ENCODE measurements at regions not wholly inside any gene's neighbourhood (a gene's known extent, or its start where the extent isn't known, plus 50 kb on each side); places are given as distances from the start of the nearest gene placed in this dataset.
A peak's percentile ranks its signal among the peaks of the same experiment; 100 is the strongest.

- Mint-ChIP-seq H3K4me1 (peaks cover 23% of the 10 kb centered on the region), H3K4me3 (no peak overlapping the region), H3K36me3 (ENCODE audit: low read depth) (peaks cover 2% of the 10 kb centered on the region), H3K27ac (no peak overlapping the region), H3K9me3 (no peaks in the 10 kb centered on the region), H3K27me3 (no peaks in the 10 kb centered on the region)
- no peak for TF ChIP-seq CTCF (IDR thresholded peaks at IDR 0.05)
- ChIA-PET CTCF (no interaction called here), POLR2A (no interaction called here)
- intact Hi-C loops (cut with micrococcal nuclease): no loop called here
- DNase-seq (no peak), ATAC-seq (ENCODE audit: low read depth) (peak; percentile 70)
These were observed 119.5 kb upstream of the SPATA12 start for GRCh38 chr3:56940976-56941375.

GRCh38 chr3:56940321-56940720 lies 120.1 kb upstream of the SPATA12 start:
- ATAC-seq (ENCODE audit: low read depth) (no peak), DNase-seq (no peak)
- H3K27me3 Mint-ChIP-seq: no peaks in the 10 kb centered on the region
- CTCF ChIA-PET: no interaction called here
- intact Hi-C loops (cut with micrococcal nuclease): no loop called here
- H3K4me3 Mint-ChIP-seq: no peak overlapping the region
- H3K9me3 Mint-ChIP-seq: no peaks in the 10 kb centered on the region
- TF ChIP-seq CTCF (IDR thresholded peaks at IDR 0.05): no peak
- peaks cover 2% of the 10 kb centered on the region for H3K36me3 Mint-ChIP-seq (ENCODE audit: low read depth)
- peaks cover 23% of the 10 kb centered on the region for H3K4me1 Mint-ChIP-seq
- H3K27ac Mint-ChIP-seq: no peak overlapping the region
- POLR2A ChIA-PET: no interaction called here

- Mint-ChIP-seq H3K9me3 (no peaks in the 10 kb centered on the region), H3K36me3 (ENCODE audit: low read depth) (peaks cover 2% of the 10 kb centered on the region), H3K4me1 (peaks cover 21% of the 10 kb centered on the region), H3K27ac (no peak overlapping the region), H3K27me3 (no peaks in the 10 kb centered on the region), H3K4me3 (no peak overlapping the region)
- DNase-seq (no peak), ATAC-seq (ENCODE audit: low read depth) (no peak)
- intact Hi-C loops (cut with micrococcal nuclease): no loop called here
- POLR2A ChIA-PET: no interaction called here
- no peak for TF ChIP-seq CTCF (IDR thresholded peaks at IDR 0.05)
- CTCF ChIA-PET: no interaction called here
These were observed 120.6 kb upstream of the SPATA12 start for GRCh38 chr3:56939834-56940233.

- ATAC-seq (ENCODE audit: low read depth) (no peak), DNase-seq (no peak)
- CTCF ChIA-PET: no interaction called here
- Mint-ChIP-seq H3K4me3 (no peak overlapping the region), H3K9me3 (peaks cover 4% of the 10 kb centered on the region), H3K36me3 (ENCODE audit: low read depth) (no peaks in the 10 kb centered on the region), H3K27me3 (no peaks in the 10 kb centered on the region), H3K27ac (no peak overlapping the region), H3K4me1 (peaks cover 19% of the 10 kb centered on the region)
- intact Hi-C loops (cut with micrococcal nuclease): no loop called here
- POLR2A ChIA-PET: no interaction called here
- TF ChIP-seq CTCF (IDR thresholded peaks at IDR 0.05): no peak
These were observed 121.9 kb upstream of the SPATA12 start for GRCh38 chr3:56938530-56938929.

GRCh38 chr3:56937580-56937979 lies 122.9 kb upstream of the SPATA12 start:
- intact Hi-C loops (cut with micrococcal nuclease): no loop called here
- POLR2A ChIA-PET: no interaction called here
- no peaks in the 10 kb centered on the region for H3K36me3 Mint-ChIP-seq (ENCODE audit: low read depth)
- no peak overlapping the region for H3K4me3 Mint-ChIP-seq
- H3K9me3 Mint-ChIP-seq: peaks cover 4% of the 10 kb centered on the region
- TF ChIP-seq CTCF (IDR thresholded peaks at IDR 0.05): no peak
- H3K27ac Mint-ChIP-seq: no peak overlapping the region
- ATAC-seq (ENCODE audit: low read depth): no peak
- CTCF ChIA-PET: no interaction called here
- peaks cover 18% of the 10 kb centered on the region for H3K4me1 Mint-ChIP-seq
- no peak for DNase-seq
- H3K27me3 Mint-ChIP-seq: no peaks in the 10 kb centered on the region
